Globus pallidus (tissue), 1 donor: ENCODE measurements at regions not wholly inside any gene's neighbourhood (a gene's known extent, or its start where the extent isn't known, plus 50 kb on each side); places are given as distances from the start of the nearest gene placed in this dataset.

Experiments
- DNase-seq: peaks from one replicate; pipeline ENCODE4 v3.0.0-alpha.2; 2015; ENCODE audit warnings: low spot score

DNA sequence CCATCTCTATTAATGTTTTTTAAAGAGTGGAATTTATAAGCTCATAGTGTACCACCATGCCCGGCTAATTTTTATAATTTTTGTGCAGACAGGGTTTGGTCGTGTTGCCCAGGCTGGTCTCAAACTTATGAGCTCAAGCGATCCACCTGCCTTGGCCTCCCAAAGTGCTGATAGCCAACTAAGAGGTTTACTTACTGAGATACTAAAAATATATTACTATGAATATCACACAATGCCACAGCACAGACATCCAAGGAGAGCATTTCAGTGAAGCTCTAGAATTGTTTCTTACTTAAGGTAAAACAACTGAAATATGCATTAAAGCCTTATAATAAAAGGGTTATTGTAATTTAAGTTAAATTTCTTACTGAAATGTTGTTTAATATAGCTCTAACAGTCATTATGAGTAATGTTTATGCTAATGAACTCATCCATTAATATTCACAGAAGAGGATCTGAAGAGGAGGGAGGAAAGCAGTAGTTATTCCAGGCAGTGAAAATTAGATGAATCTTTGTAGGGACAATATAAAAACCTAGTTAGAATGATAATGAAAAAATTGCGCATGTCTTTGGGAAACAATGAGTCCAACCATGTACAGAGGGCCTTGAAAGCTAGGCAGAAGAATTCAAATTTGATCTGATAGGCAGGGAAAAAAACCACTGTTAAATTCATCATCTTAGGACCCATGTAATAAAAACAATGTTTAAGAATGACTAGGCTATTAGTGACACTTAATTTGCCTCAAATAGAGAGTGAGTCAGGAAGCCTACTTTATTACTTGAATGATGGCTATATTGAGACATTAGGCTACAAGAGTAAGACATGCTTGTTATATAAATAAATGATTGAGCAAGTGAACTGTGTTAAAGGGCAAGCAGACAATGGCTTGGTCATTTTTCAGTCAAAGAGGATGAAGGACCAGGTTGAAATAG is 99.2 kb downstream of the SLC41A2 start:
- no peak for DNase-seq

DNA sequence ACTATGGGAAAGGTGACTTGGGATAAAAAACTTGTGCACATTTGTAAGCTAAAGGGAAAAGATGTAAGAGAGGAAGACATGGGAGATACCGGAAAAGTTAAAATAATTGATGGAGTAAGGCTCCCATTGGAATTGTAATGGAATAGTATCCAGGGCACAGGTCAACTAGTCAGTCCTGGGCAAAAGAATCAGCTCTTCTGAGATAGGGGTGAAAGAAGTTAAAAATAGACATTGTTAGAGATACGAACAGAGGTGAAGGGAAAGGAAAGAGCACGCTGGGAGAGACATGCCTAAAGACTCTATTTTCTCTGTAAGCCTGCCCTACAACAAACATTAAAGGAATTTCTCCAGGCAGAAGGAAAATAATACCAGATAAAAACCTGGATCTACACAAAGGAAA is 101.6 kb downstream of the SLC41A2 start:
- no peak for DNase-seq

DNA sequence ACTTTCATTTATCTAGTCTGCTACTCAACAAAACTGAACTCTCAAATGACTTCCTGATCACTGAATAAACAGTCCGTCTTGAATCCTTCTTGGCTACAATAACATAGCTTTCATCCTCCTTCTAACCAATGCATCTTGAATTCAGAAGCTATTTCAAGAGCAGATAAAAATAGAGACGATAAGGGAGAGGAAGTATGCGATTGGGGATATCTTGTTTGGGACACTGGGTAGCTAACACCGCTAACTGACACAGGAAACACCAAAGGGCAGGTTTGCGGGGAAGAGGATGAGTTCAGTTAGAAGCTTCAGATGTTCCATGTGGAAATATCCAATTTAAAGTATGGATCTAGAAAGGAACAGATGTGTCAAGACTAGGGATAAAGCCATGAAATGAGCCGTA is 102.5 kb downstream of the SLC41A2 start:
- no peak for DNase-seq

DNA sequence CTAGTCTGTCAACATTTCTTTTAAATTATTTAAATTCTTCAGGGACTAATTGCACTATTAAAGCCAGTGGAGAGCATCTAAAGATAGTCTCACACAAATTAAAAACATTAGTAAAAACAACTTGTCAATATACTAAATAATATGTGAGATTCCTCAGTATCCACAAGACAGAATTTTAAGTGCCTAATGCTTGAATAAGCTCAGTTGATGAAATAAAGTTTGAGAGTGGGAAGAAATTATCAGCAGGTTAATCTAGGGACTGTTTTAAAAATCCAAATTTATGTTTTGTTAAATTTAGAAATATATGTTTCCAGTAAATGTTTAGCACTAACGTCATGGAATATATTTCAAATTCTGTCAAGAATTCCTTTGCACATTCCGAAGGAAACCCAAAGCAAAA is 105.2 kb downstream of the SLC41A2 start:
- no peak for DNase-seq

GRCh38 chr12:104852102-104852501 is 106.0 kb downstream of the SLC41A2 start:
- no peak for DNase-seq

GRCh38 chr12:104850781-104851180 is 107.3 kb downstream of the SLC41A2 start:
- no peak for DNase-seq

GRCh38 chr12:104846056-104846767 is 111.9 kb downstream of the SLC41A2 start:
- DNase-seq: no peak

- DNase-seq: no peak
Observed at GRCh38 chr12:104844123-104844522, 114.0 kb downstream of the SLC41A2 start.

- DNase-seq: no peak
Observed at GRCh38 chr12:104840262-104840661, 117.8 kb downstream of the SLC41A2 start.

- DNase-seq: no peak
Observed at GRCh38 chr12:104835317-104835716, 122.8 kb downstream of the SLC41A2 start.

- DNase-seq: no peak
Observed at GRCh38 chr12:104834607-104835006, 123.5 kb downstream of the SLC41A2 start.

GRCh38 chr12:104833756-104834155 is 124.3 kb downstream of the SLC41A2 start:
- DNase-seq: no peak

DNA sequence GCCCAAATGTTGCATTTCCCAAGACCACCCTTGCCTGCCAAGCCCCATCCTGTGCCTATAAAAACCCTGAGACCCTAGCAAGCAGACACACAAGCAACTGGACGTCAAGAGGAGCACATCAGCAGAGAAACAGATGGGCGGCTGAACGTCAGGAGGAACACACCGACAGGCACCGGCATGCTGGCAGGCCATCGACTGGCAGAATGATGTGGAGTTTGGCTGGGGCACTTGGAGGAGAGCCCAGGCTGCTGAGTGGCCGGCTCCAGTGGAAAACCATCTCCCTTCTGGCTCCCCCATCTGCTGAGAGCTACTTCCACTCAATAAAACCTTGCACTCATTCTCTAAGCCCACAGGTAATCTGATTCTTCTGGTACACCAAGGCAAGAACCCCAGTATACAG is 130.1 kb downstream of the SLC41A2 start:
- no peak for DNase-seq

DNA sequence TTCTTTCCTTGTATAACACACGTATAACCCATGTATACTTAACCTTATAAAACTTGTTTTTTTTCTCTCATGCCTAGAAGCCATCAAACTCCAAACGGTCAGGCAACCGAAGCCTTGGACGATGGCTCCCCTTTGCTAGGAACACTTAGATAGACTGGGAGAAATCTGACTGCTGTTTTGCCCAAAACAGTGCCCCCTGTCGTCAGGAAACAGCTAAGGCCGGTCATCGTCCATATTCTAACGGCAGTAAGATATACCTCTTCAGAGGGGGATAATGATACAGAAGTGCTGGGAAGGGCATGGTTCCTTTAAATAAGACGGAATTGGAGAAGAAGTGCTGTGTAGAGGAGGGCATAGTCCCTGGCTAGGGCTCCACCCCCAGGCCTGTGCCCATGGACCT is 130.5 kb downstream of the SLC41A2 start:
- no peak for DNase-seq

- DNase-seq: no peak
Observed at GRCh38 chr12:104825408-104825807, 132.7 kb downstream of the SLC41A2 start.

GRCh38 chr12:104823985-104824461 is 134.1 kb downstream of the SLC41A2 start:
- no peak for DNase-seq

DNA sequence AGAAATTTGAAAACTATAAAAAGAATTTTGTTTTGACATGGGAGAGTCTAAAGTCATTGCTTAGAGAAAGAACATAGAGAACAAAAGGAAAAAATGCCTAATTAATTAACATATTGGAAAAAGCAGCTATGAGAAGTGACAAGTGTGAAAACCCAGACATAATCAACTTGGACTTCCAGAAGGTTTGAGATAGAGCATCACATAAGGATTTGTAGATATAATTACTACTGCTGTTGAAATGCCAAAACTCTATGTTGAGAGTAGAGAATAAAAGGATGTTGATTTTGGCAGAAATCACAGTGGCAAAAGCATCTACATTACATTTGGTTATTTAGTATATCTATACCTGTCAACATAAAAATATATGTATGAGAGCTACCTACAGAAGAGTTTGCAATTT is 135.1 kb downstream of the SLC41A2 start:
- no peak for DNase-seq

DNA sequence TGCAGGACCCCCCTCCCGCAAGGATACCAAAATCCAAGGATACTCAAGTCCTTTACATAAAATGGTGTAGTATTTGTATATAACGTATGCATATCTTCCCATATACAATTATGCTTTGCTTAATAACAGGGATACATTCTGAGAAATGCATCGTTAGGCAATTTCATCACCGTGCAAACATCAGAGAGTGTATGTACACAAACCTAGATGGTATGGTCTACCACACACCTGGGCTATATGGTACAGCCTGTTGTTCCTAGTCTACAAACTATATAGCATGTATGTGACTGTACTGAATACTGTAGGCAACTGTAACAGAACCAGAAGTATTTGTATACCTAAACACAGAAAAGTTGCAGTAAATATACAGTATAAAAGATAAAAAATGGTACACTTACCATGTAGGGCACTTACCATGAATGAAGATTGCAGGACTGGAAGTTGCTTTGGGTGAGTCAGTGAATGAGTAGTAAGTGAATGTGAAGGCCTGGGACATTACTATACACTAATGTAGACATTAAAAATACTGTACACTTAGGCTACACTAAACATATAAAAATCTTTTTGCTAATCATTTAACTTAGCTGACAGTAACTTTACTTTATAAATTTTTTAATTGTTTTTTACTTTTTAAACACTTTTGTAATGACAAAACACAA is 141.1 kb downstream of the SLC41A2 start:
- no peak for DNase-seq

DNA sequence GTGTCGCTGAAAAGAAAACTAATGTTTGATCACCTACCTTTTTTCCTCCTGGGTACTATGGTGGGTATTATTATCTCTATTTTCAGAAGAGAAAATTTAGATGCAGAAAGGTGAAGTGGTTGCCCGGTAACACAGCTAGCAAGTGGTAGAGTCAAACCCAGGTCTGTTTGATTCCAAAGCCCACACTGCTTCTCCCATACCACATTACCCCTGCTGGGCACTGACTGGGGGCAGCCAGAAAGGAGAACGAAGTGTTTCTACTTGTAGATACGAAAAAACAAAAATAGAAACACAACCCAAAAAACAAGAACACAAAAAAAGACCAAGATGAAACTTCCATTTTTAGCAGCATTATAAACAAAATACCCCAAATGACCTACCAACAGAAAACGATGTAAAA is 142.2 kb downstream of the SLC41A2 start:
- no peak for DNase-seq

GRCh38 chr12:104814944-104815343 is 143.1 kb downstream of the SLC41A2 start:
- DNase-seq: no peak
